ENCODE measurements at regions not wholly inside any gene's neighbourhood (a gene's known extent, or its start where the extent isn't known, plus 50 kb on each side); places are given as distances from the start of the nearest gene placed in this dataset.

DNA sequence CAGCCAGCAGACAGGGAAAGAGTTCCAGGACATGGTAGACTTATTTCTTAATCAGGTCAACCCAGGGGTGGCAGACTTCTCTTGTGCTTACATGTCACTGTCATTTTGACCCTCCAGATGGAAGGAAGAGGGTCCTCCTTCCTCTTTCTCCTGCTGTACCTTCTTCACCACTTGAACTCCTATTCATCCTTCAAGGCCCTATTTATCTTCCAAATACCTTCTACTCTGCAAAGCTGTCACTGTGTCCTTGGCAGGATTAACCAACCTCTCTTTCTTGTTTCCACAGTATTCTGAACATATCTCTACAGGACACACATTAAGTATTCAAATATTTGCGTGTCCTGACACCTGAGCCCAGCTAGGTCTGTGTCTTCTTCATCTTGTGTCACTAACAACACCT, 163.1 kb downstream of the DICER1 start:
- no peak for TF ChIP-seq CTCF (IDR thresholded peaks at IDR 0.05)
- no peak for TF ChIP-seq POLR2A (IDR thresholded peaks at IDR 0.05)
